ENCODE measurements at regions not wholly inside any gene's neighbourhood (a gene's known extent, or its start where the extent isn't known, plus 50 kb on each side); places are given as distances from the start of the nearest gene placed in this dataset.

- TF ChIP-seq, protein P1, sequence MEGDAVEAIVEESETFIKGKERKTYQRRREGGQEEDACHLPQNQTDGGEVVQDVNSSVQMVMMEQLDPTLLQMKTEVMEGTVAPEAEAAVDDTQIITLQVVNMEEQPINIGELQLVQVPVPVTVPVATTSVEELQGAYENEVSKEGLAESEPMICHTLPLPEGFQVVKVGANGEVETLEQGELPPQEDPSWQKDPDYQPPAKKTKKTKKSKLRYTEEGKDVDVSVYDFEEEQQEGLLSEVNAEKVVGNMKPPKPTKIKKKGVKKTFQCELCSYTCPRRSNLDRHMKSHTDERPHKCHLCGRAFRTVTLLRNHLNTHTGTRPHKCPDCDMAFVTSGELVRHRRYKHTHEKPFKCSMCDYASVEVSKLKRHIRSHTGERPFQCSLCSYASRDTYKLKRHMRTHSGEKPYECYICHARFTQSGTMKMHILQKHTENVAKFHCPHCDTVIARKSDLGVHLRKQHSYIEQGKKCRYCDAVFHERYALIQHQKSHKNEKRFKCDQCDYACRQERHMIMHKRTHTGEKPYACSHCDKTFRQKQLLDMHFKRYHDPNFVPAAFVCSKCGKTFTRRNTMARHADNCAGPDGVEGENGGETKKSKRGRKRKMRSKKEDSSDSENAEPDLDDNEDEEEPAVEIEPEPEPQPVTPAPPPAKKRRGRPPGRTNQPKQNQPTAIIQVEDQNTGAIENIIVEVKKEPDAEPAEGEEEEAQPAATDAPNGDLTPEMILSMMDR (IDR thresholded peaks at IDR 0.05; ENCODE audit: poor library complexity): no peak
- TF ChIP-seq EZH2 (IDR thresholded peaks at IDR 0.05; ENCODE audit: borderline replicate concordance) (no peak), EZH2phosphoT487 (IDR thresholded peaks at IDR 0.05; ENCODE audit: low read depth, severe bottlenecking, unreplicated experiment) (no peak)
Observed at GRCh38 chr13:24080134-24080533, 80.4 kb upstream of the SPATA13 start.

Data from hepatocyte (in vitro differentiated cells).